ENCODE measurements at regions not wholly inside any gene's neighbourhood (a gene's known extent, or its start where the extent isn't known, plus 50 kb on each side); places are given as distances from the start of the nearest gene placed in this dataset.

- DNase-seq (ENCODE audit: low spot score): no peak
- H3K27ac ChIP-seq: no peak overlapping the region
- no peak for TF ChIP-seq CTCF (IDR thresholded peaks at IDR 0.05)
- H3K4me3 ChIP-seq: no peak overlapping the region
Measured at GRCh38 chr21:24112020-24112419, 1495.3 kb downstream of the MRPL39 start.

- TF ChIP-seq CTCF (IDR thresholded peaks at IDR 0.05): no peak
- no peak overlapping the region for H3K27ac ChIP-seq
- H3K4me3 ChIP-seq: no peak overlapping the region
- DNase-seq (ENCODE audit: low spot score): no peak
Measured at GRCh38 chr21:24110846-24111245, 1496.4 kb downstream of the MRPL39 start.

GRCh38 chr21:24097181-24097580 is 1510.1 kb downstream of the MRPL39 start:
- no peak overlapping the region for H3K4me3 ChIP-seq
- DNase-seq (ENCODE audit: low spot score): no peak
- H3K27ac ChIP-seq: no peak overlapping the region
- TF ChIP-seq CTCF (IDR thresholded peaks at IDR 0.05): no peak

- Histone ChIP-seq H3K27ac (no peak overlapping the region), H3K4me3 (no peak overlapping the region)
- no peak for DNase-seq (ENCODE audit: low spot score)
- no peak for TF ChIP-seq CTCF (IDR thresholded peaks at IDR 0.05)
Measured at GRCh38 chr21:24096651-24097050, 1510.6 kb downstream of the MRPL39 start.

GRCh38 chr21:24093032-24093431 is 1514.2 kb downstream of the MRPL39 start:
- H3K27ac ChIP-seq: no peak overlapping the region
- TF ChIP-seq CTCF (IDR thresholded peaks at IDR 0.05): no peak
- DNase-seq (ENCODE audit: low spot score): no peak
- H3K4me3 ChIP-seq: no peak overlapping the region

- Histone ChIP-seq H3K4me3 (no peak overlapping the region), H3K27ac (no peak overlapping the region)
- TF ChIP-seq CTCF (IDR thresholded peaks at IDR 0.05): no peak
- DNase-seq (ENCODE audit: low spot score): no peak
Measured at GRCh38 chr21:24076179-24076578, 1531.1 kb downstream of the MRPL39 start.

GRCh38 chr21:24055696-24056095 is 1551.6 kb downstream of the MRPL39 start:
- no peak for TF ChIP-seq CTCF (IDR thresholded peaks at IDR 0.05)
- H3K27ac ChIP-seq: no peak overlapping the region
- no peak overlapping the region for H3K4me3 ChIP-seq
- DNase-seq (ENCODE audit: low spot score): no peak
